OCI-LY1 (cell line): ENCODE measurements at regions not wholly inside any gene's neighbourhood (a gene's known extent, or its start where the extent isn't known, plus 50 kb on each side); places are given as distances from the start of the nearest gene placed in this dataset.

Source experiments
- H2AFZ ChIP-seq: fragments of 200-600 bp; sonication (generic), shearing (Covaris generic); 2 replicates; pipeline ENCODE4 v1.6.0; 2014; ENCODE audit warnings: antibody characterized with exemption, mild to moderate bottlenecking, low read length
- H3F3A ChIP-seq: fragments of 200-600 bp; sonication (generic), shearing (Covaris generic); 2 replicates; pipeline ENCODE4 v1.6.0; 2014; ENCODE audit warnings: mild to moderate bottlenecking, antibody characterized with exemption, low read length, moderate library complexity; ENCODE audit not compliant: insufficient read depth
- H3K27ac ChIP-seq: fragments of 200-600 bp; sonication (generic); 2 replicates; pipeline ENCODE4 v1.5.1; 2014; ENCODE audit warnings: low read length, mixed run types, mild to moderate bottlenecking, low read depth; ENCODE audit not compliant: poor library complexity, severe bottlenecking
- H3K27me3 ChIP-seq: fragments of 200-600 bp; sonication (generic); 2 replicates; pipeline ENCODE4 v1.6.0; 2014; ENCODE audit warnings: antibody characterized with exemption, mild to moderate bottlenecking, low read length, moderate library complexity; ENCODE audit not compliant: insufficient read depth
- H3K36me3 ChIP-seq: fragments of 200-600 bp; sonication (generic); 2 replicates; pipeline ENCODE4 v1.6.1; 2014; ENCODE audit warnings: mild to moderate bottlenecking, antibody characterized with exemption, low read length, moderate library complexity, mixed read lengths; ENCODE audit not compliant: insufficient read depth
- H3K4me1 ChIP-seq: fragments of 200-600 bp; sonication (generic); 2 replicates; pipeline ENCODE4 v1.5.1; 2014; ENCODE audit warnings: mild to moderate bottlenecking, low read length, moderate library complexity; ENCODE audit not compliant: insufficient read depth, severe bottlenecking
- H3K4me2 ChIP-seq: fragments of 200-600 bp; sonication (generic), shearing (Covaris generic); 2 replicates; pipeline ENCODE4 v1.6.1; 2014; ENCODE audit warnings: low read length
- H3K4me3 ChIP-seq: fragments of 200-600 bp; sonication (generic); 2 replicates; pipeline ENCODE4 v1.5.1; 2014; ENCODE audit warnings: low read length, low read depth, mild to moderate bottlenecking, mixed read lengths; ENCODE audit not compliant: poor library complexity, severe bottlenecking
- H3K79me2 ChIP-seq: fragments of 200-600 bp; shearing (Covaris generic); 2 replicates; pipeline ENCODE4 v1.6.1; 2016; ENCODE audit warnings: mixed run types, low read length, mixed read lengths; ENCODE audit not compliant: insufficient read depth
- H3K9ac ChIP-seq: fragments of 200-600 bp; sonication (generic), shearing (Covaris generic); 2 replicates; pipeline ENCODE4 v1.6.1; 2014; ENCODE audit warnings: mild to moderate bottlenecking, low read length, mixed read lengths
- H3K9me2 ChIP-seq: fragments of 200-600 bp; sonication (generic), shearing (Covaris generic); 2 replicates; pipeline ENCODE4 v1.6.1; 2014; ENCODE audit warnings: low read depth, mild to moderate bottlenecking, low read length, mixed read lengths
- H3K9me3 ChIP-seq: fragments of 200-600 bp; shearing (Covaris generic); 2 replicates; pipeline ENCODE4 v1.6.1; 2014; ENCODE audit warnings: low read length, mixed read lengths
- H4K20me1 ChIP-seq: fragments of 200-600 bp; sonication (generic), shearing (Covaris generic); 2 replicates; pipeline ENCODE4 v1.6.0; 2016; ENCODE audit warnings: mild to moderate bottlenecking, low read length; ENCODE audit not compliant: insufficient read depth
- CTCF ChIP-seq: fragments of 200-600 bp; sonication (generic), shearing (Covaris generic); IDR thresholded peaks from 2 replicates; pipeline ENCODE4 v1.5.1; 2017; ENCODE audit warnings: mild to moderate bottlenecking, antibody characterized with exemption, low read length, moderate library complexity, mixed read lengths
- EZH2 ChIP-seq: fragments of 200-600 bp; sonication (generic), shearing (Covaris generic); IDR thresholded peaks from 2 replicates; pipeline ENCODE4 v1.8.0; 2017; ENCODE audit warnings: borderline replicate concordance, mixed run types, mild to moderate bottlenecking, antibody characterized with exemption, low read length, moderate library complexity, mixed read lengths

- H3K4me1 ChIP-seq, result no peaks in the 10 kb centered on the region
- H3K4me3 ChIP-seq, result no peak overlapping the region
- no peak overlapping the region for H2AFZ ChIP-seq
- no peaks in the 10 kb centered on the region for H3K27me3 ChIP-seq
- H4K20me1 ChIP-seq, result no peaks in the 10 kb centered on the region
- H3F3A ChIP-seq, result no peaks in the 10 kb centered on the region
- no peaks in the 10 kb centered on the region for H3K36me3 ChIP-seq
- no peaks in the 10 kb centered on the region for H3K79me2 ChIP-seq
- H3K9ac ChIP-seq, result no peak overlapping the region
- no peaks in the 10 kb centered on the region for H3K9me2 ChIP-seq
- TF ChIP-seq EZH2 (no peak), CTCF (no peak)
- no peaks in the 10 kb centered on the region for H3K9me3 ChIP-seq
- H3K4me2 ChIP-seq, result no peak overlapping the region
- no peak overlapping the region for H3K27ac ChIP-seq
These were observed 405.4 kb downstream of the PREX1 start for GRCh38 chr20:48422242-48422960.

DNA sequence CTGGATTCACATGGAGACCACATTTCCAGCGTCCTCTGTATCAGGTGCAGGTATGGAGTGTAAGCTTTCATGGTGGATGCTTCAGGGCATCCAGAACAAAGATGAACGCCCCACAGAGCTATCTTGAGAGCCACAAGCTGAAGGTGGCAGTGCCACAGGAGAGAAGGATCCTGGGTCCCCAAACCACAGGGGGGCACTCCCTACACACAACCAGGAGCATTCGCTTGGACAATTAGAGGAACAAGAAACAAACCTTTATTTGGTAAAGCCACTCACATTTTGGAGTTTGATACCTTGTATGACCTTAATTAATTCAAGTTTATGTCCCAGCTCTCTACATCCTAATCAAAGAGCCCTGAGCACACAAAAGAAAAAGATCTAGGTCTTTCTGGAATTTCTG is 406.3 kb downstream of the PREX1 start:
- Histone ChIP-seq H3K36me3 (no peaks in the 10 kb centered on the region), H3K9ac (no peak overlapping the region), H3K4me3 (no peak overlapping the region), H3K79me2 (no peaks in the 10 kb centered on the region), H3K27me3 (no peaks in the 10 kb centered on the region), H3K4me2 (no peak overlapping the region), H2AFZ (no peak overlapping the region), H3K9me3 (no peaks in the 10 kb centered on the region), H3F3A (no peaks in the 10 kb centered on the region), H3K4me1 (no peaks in the 10 kb centered on the region), H4K20me1 (no peaks in the 10 kb centered on the region), H3K9me2 (no peaks in the 10 kb centered on the region), H3K27ac (no peak overlapping the region)
- TF ChIP-seq EZH2 (no peak), CTCF (no peak)

- H3K27me3 ChIP-seq, result no peaks in the 10 kb centered on the region
- no peaks in the 10 kb centered on the region for H4K20me1 ChIP-seq
- no peak overlapping the region for H3K9ac ChIP-seq
- H3K4me1 ChIP-seq, result no peaks in the 10 kb centered on the region
- no peak overlapping the region for H2AFZ ChIP-seq
- no peak overlapping the region for H3K27ac ChIP-seq
- no peak overlapping the region for H3K4me2 ChIP-seq
- H3K4me3 ChIP-seq, result no peak overlapping the region
- H3F3A ChIP-seq, result no peaks in the 10 kb centered on the region
- no peaks in the 10 kb centered on the region for H3K36me3 ChIP-seq
- H3K9me2 ChIP-seq, result no peaks in the 10 kb centered on the region
- no peaks in the 10 kb centered on the region for H3K9me3 ChIP-seq
- TF ChIP-seq CTCF, result no peak
- TF ChIP-seq EZH2, result no peak
- H3K79me2 ChIP-seq, result no peaks in the 10 kb centered on the region
These were observed 407.6 kb downstream of the PREX1 start for GRCh38 chr20:48420176-48420575.
